Prostate gland (tissue), 2 donors: ENCODE measurements at regions not wholly inside any gene's neighbourhood (a gene's known extent, or its start where the extent isn't known, plus 50 kb on each side); places are given as distances from the start of the nearest gene placed in this dataset.

ENCODE experiments used
- DNase-seq: peaks from one replicate; pipeline ENCODE4 v3.0.0-alpha.2; 2019; ENCODE audit warnings: low spot score
- H3K27ac ChIP-seq, 2 donors: fragments of 200-600 bp; sonication (generic); 2 replicates each; pipeline ENCODE4 v1.5.1; 2017 to 2019
- H3K27me3 ChIP-seq: fragments of 200-600 bp; sonication (generic); replicated peaks from 2 replicates; pipeline ENCODE4 v1.5.1; 2019; ENCODE audit not compliant: insufficient read depth
- H3K36me3 ChIP-seq, 2 donors: fragments of 200-600 bp; sonication (generic); 1 replicate in 1 of 2; 2 replicates in 1 of 2; pipeline versions ENCODE4 v1.5.1 to v1.8.1; 2017 to 2019
- H3K4me1 ChIP-seq: fragments of 200-600 bp; sonication (generic); replicated peaks from 2 replicates; pipeline ENCODE4 v1.5.1; 2019
- H3K4me3 ChIP-seq, 2 donors: fragments of 200-600 bp; sonication (generic); 2 replicates each; pipeline ENCODE4 v1.5.1; 2017 to 2019
- H3K9me3 ChIP-seq: fragments of 200-600 bp; sonication (generic); 2 replicates; pipeline ENCODE4 v1.5.1; 2017
- POLR2A ChIP-seq: fragments of 450-650 bp; IDR thresholded peaks from one replicate; pipeline ENCODE4 v1.6.1; 2016; ENCODE audit warnings: antibody characterized with exemption, mild to moderate bottlenecking
- POLR2AphosphoS5 ChIP-seq: sonication (generic); formaldehyde crosslinking; IDR thresholded peaks from one replicate; pipeline ENCODE4 v1.6.1; 2017; ENCODE audit warnings: antibody characterized with exemption
- WGBS: methylation state at CpG from one replicate; pipeline ENCODE4 v1.1.5; 2018; 5-methylcytosine and 5-hydroxymethylcytosine counted together
- intact Hi-C: fragments of 100-400 bp; cut with DNase I; formaldehyde crosslinking; loops from one replicate; pipeline ENCODE4 v1.14.2; 2022
- TF ChIP-seq, protein P1 (sequence below), 4 experiments: fragments of 200-600 bp in 2 of 4; fragments of 450-650 bp in 2 of 4; sonication (generic) in 2 of 4; IDR thresholded peaks; 1 replicate in 3 of 4; 2 replicates in 1 of 4; pipeline ENCODE4 v1.5.1; 2016 to 2019; ENCODE audit warnings: antibody characterized with exemption in 4 of 4, mild to moderate bottlenecking in 2 of 4, moderate library complexity in 2 of 4

DNA sequence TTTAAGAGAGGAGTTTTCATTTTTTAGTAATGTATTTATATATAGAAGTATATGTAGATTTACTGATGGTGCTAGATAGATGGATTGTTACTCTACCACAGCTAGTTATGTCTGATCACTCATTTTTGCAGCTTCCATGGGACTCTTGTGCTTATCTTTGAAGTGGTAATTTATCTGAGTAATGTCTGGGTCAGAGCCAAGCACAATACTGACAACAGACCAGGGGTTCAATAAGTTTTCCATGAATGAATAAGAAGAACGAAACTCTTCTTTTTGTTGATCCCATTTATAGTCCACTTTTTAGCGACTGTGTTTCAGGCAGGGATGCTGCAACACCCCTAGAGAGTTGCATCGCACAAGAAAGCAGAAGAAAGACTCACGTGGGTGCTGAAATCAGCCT is 935.2 kb downstream of the PLA2G4A start:
- TF ChIP-seq POLR2AphosphoS5, result no peak
- TF ChIP-seq, protein P1, sequence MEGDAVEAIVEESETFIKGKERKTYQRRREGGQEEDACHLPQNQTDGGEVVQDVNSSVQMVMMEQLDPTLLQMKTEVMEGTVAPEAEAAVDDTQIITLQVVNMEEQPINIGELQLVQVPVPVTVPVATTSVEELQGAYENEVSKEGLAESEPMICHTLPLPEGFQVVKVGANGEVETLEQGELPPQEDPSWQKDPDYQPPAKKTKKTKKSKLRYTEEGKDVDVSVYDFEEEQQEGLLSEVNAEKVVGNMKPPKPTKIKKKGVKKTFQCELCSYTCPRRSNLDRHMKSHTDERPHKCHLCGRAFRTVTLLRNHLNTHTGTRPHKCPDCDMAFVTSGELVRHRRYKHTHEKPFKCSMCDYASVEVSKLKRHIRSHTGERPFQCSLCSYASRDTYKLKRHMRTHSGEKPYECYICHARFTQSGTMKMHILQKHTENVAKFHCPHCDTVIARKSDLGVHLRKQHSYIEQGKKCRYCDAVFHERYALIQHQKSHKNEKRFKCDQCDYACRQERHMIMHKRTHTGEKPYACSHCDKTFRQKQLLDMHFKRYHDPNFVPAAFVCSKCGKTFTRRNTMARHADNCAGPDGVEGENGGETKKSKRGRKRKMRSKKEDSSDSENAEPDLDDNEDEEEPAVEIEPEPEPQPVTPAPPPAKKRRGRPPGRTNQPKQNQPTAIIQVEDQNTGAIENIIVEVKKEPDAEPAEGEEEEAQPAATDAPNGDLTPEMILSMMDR (IDR thresholded peaks at IDR 0.05), result no peak
- H3K36me3 ChIP-seq, result no peaks in the 10 kb centered on the region
- intact Hi-C loops, result no loop called here
- H3K4me1 ChIP-seq, result no peaks in the 10 kb centered on the region
- no peaks in the 10 kb centered on the region for H3K9me3 ChIP-seq
- no peak overlapping the region for H3K4me3 ChIP-seq
- H3K27ac ChIP-seq, result no peak overlapping the region
- 85% methylated on average over 4 of the region's 4 CpGs for WGBS
- no peaks in the 10 kb centered on the region for H3K27me3 ChIP-seq
- no peak for DNase-seq

DNA sequence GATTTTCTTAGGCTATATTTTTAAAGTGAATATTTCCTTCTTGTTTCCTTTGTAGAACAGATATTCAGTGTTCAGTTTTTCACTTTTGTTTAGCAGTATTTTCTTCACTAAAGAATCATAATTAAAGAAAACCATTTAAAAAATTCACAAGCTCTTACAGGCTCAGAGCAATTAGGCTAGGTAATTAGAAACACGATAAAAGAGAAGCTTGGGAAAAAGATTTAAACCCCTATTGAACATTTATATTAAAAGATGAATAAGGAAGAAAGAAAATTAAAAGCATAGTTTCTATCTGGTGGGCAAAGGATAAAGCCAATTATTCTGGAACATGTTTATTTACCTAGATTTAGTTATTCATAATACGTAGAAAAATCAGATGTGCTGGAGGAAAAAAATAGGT is 942.6 kb downstream of the PLA2G4A start:
- Histone ChIP-seq H3K4me1 (no peaks in the 10 kb centered on the region), H3K4me3 (no peak overlapping the region), H3K27ac (no peak overlapping the region), H3K9me3 (no peaks in the 10 kb centered on the region), H3K27me3 (no peaks in the 10 kb centered on the region), H3K36me3 (no peaks in the 10 kb centered on the region)
- WGBS, result 20% methylated on average over 2 of the region's 2 CpGs
- no peak for DNase-seq
- intact Hi-C loops, result no loop called here
- TF ChIP-seq POLR2A (no peak), POLR2AphosphoS5 (no peak)
- TF ChIP-seq, protein P1 (IDR thresholded peaks at IDR 0.05), result no peak

DNA sequence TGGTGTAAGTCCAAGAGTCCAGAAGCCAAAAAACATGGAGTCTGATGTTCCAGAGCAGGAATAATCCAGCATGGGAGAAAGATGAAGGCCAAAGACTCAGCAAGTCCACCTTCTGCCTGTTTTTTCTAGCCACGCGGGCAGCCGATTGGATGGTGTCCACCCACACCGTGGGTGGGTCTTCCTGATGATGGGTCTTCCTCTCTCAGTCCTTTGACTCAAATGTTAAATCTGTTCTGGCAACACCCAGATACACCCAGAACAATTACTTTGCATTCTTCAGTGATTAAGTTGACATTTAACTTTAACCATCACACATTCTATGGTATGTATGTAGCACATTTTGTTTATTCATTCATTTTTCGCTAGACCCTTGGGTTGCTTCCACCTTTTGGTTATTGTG is 944.4 kb downstream of the PLA2G4A start:
- WGBS, result 82% methylated on average over 5 of the region's 5 CpGs

DNA sequence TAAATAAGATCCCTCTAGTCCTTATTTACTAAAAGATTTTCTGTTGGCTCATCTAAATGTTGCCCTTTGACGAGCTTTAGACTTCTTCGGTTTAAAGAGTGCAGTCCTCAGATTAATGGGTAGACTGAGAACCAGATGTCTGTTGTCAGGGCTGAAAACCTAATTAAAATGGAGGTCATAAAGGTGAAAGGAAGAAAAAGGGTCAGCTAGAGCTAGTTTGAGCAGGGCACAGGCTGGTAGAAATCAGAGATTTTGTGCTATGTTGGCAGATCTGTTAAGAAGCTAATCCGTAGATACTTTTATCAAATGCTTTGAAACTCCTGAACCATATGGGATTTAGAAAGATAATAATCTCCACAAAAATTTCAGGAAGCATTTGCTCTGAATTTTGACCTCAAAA is 959.0 kb downstream of the PLA2G4A start:
- H3K36me3 ChIP-seq, result no peaks in the 10 kb centered on the region
- no peaks in the 10 kb centered on the region for H3K4me1 ChIP-seq
- WGBS, result 62% methylated on average over 3 of the region's 3 CpGs
- no peaks in the 10 kb centered on the region for H3K9me3 ChIP-seq
- H3K4me3 ChIP-seq, result no peak overlapping the region
- no peaks in the 10 kb centered on the region for H3K27me3 ChIP-seq
- no peak for DNase-seq
- TF ChIP-seq POLR2A (no peak), POLR2AphosphoS5 (no peak)
- TF ChIP-seq, protein P1 (IDR thresholded peaks at IDR 0.05), result no peak
- intact Hi-C loops, result no loop called here
- H3K27ac ChIP-seq, result no peak overlapping the region

More for the DNA sequence above, 944.4 kb downstream of the PLA2G4A start:
- H3K4me1 ChIP-seq, result no peaks in the 10 kb centered on the region
- intact Hi-C loops, result no loop called here
- TF ChIP-seq POLR2AphosphoS5 (no peak), POLR2A (no peak)
- TF ChIP-seq, protein P1 (IDR thresholded peaks at IDR 0.05), result no peak
- no peak overlapping the region for H3K4me3 ChIP-seq
- no peaks in the 10 kb centered on the region for H3K27me3 ChIP-seq
- H3K27ac ChIP-seq, result no peak overlapping the region
- no peak for DNase-seq
- no peaks in the 10 kb centered on the region for H3K9me3 ChIP-seq
- no peaks in the 10 kb centered on the region for H3K36me3 ChIP-seq

DNA sequence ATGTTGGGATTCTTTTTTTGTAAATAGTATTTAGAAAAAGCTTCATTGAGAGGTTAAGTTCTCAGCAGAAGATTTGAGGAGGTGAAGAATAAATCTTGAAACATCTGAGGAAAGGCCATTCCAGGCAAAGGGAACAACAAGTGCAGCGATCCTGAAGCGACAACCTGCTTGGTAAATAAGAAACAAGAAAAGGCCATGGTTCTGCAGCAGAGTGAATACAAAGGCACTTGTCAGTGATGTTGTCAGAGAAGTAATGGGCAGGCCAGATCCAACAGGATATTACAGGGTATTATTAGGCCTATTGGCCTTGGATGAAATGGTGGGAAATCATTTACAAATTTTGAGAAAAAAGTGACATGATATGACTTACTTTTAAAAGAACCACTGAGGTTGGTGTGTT is 960.0 kb downstream of the PLA2G4A start:
- TF ChIP-seq POLR2AphosphoS5 (no peak), POLR2A (no peak)
- TF ChIP-seq, protein P1 (IDR thresholded peaks at IDR 0.05), result no peak
- 83% methylated on average over 2 of the region's 2 CpGs for WGBS
- no peaks in the 10 kb centered on the region for H3K36me3 ChIP-seq
- H3K9me3 ChIP-seq, result no peaks in the 10 kb centered on the region
- no peak overlapping the region for H3K27ac ChIP-seq
- no peak for DNase-seq
- no peaks in the 10 kb centered on the region for H3K4me1 ChIP-seq
- intact Hi-C loops, result no loop called here
- no peaks in the 10 kb centered on the region for H3K27me3 ChIP-seq
- no peak overlapping the region for H3K4me3 ChIP-seq
